GOT3 (cell line): ENCODE measurements at regions not wholly inside any gene's neighbourhood (a gene's known extent, or its start where the extent isn't known, plus 50 kb on each side); places are given as distances from the start of the nearest gene placed in this dataset.

Experiments
- DNase-seq: peaks from one replicate; lab custom pipeline; 2025; ENCODE audit warnings: mixed read lengths; lab: John Stamatoyannopoulos, UW

- no peak for DNase-seq
These were observed 627.3 kb downstream of the METTL15 start for GRCh38 chr11:28735511-28735910.

- no peak for DNase-seq
These were observed 622.7 kb downstream of the METTL15 start for GRCh38 chr11:28730889-28731288.

GRCh38 chr11:28730336-28730735 is 622.1 kb downstream of the METTL15 start:
- DNase-seq: no peak

- DNase-seq: no peak
These were observed 621.2 kb downstream of the METTL15 start for GRCh38 chr11:28729339-28729738.

GRCh38 chr11:28728666-28729065 is 620.5 kb downstream of the METTL15 start:
- no peak for DNase-seq

GRCh38 chr11:28727254-28727653 is 619.1 kb downstream of the METTL15 start:
- no peak for DNase-seq

GRCh38 chr11:28726432-28726831 is 618.2 kb downstream of the METTL15 start:
- DNase-seq: no peak

GRCh38 chr11:28715726-28716125 is 607.5 kb downstream of the METTL15 start:
- no peak for DNase-seq

- DNase-seq: no peak
These were observed 605.7 kb downstream of the METTL15 start for GRCh38 chr11:28713850-28714249.

GRCh38 chr11:28708075-28708474 is 599.9 kb downstream of the METTL15 start:
- DNase-seq: no peak

GRCh38 chr11:28704801-28705200 is 596.6 kb downstream of the METTL15 start:
- no peak for DNase-seq

- DNase-seq: no peak
These were observed 595.2 kb downstream of the METTL15 start for GRCh38 chr11:28703371-28703770.

GRCh38 chr11:28702871-28703270 is 594.7 kb downstream of the METTL15 start:
- DNase-seq: no peak

- no peak for DNase-seq
These were observed 594.2 kb downstream of the METTL15 start for GRCh38 chr11:28702450-28702790.

GRCh38 chr11:28701760-28702449 is 593.7 kb downstream of the METTL15 start:
- DNase-seq: no peak

GRCh38 chr11:28699701-28700100 is 591.5 kb downstream of the METTL15 start:
- no peak for DNase-seq

- DNase-seq: no peak
These were observed 590.0 kb downstream of the METTL15 start for GRCh38 chr11:28697920-28698827.

- no peak for DNase-seq
These were observed 588.4 kb downstream of the METTL15 start for GRCh38 chr11:28696591-28696990.

GRCh38 chr11:28690746-28691145 is 582.6 kb downstream of the METTL15 start:
- DNase-seq: no peak

GRCh38 chr11:28684011-28684586 is 575.9 kb downstream of the METTL15 start:
- no peak for DNase-seq

GRCh38 chr11:28679795-28680468 is 571.7 kb downstream of the METTL15 start:
- DNase-seq: no peak

- no peak for DNase-seq
These were observed 569.5 kb downstream of the METTL15 start for GRCh38 chr11:28677721-28678120.
